AG04450 (cell line): ENCODE measurements at regions not wholly inside any gene's neighbourhood (a gene's known extent, or its start where the extent isn't known, plus 50 kb on each side); places are given as distances from the start of the nearest gene placed in this dataset.

ENCODE experiments used
- CTCF ChIA-PET: fragments of 300-600, 350-600 bp; formaldehyde crosslinking; extraction: SDS; loops from one replicate; lab custom pipeline; 2022; ENCODE audit warnings: antibody characterized with exemption, inconsistent platforms; lab: Charles Lee
- POLR2A ChIA-PET: fragments of 350-600 bp; formaldehyde crosslinking; extraction: SDS; loops from one replicate; lab custom pipeline; 2021; ENCODE audit warnings: antibody characterized with exemption, inconsistent platforms; lab: Yijun Ruan, JAX
- DNase-seq: peaks from one replicate; pipeline ENCODE4 v3.0.0-alpha.2; 2011; ENCODE audit warnings: low read depth, low spot score
- H3K27ac ChIP-seq: one replicate; pipeline ENCODE4 v1.5.1; 2012; ENCODE audit warnings: low read depth, low read length, control low read depth
- H3K27me3 ChIP-seq: one replicate; pipeline ENCODE4 v1.6.0; 2012; ENCODE audit warnings: low read length; ENCODE audit not compliant: control insufficient read depth, insufficient read depth
- H3K4me3 ChIP-seq: 2 replicates; pipeline ENCODE4 v1.5.1; 2011; ENCODE audit warnings: mild to moderate bottlenecking, low read depth, low read length, control low read depth
- H3K9me3 ChIP-seq: 2 replicates; pipeline ENCODE4 v1.5.1; 2012; ENCODE audit warnings: low read length; ENCODE audit not compliant: control insufficient read depth, insufficient read depth
- CTCF ChIP-seq: IDR thresholded peaks from 2 replicates; pipeline ENCODE4 v1.5.1; 2011; ENCODE audit warnings: low read depth, low read length, control low read depth, inconsistent platforms

- no peak for TF ChIP-seq CTCF
- no peak for DNase-seq
- ChIA-PET CTCF (no interaction called here), POLR2A (no interaction called here)
- H3K27me3 ChIP-seq = no peaks in the 10 kb centered on the region
- H3K27ac ChIP-seq = no peak overlapping the region
- H3K9me3 ChIP-seq = no peaks in the 10 kb centered on the region
- H3K4me3 ChIP-seq = no peak overlapping the region
Observed at GRCh38 chr21:14748662-14749061, 202.5 kb upstream of the SAMSN1 start.

- Histone ChIP-seq H3K27ac (no peak overlapping the region), H3K27me3 (no peaks in the 10 kb centered on the region), H3K4me3 (no peak overlapping the region), H3K9me3 (no peaks in the 10 kb centered on the region)
- TF ChIP-seq CTCF = no peak
- DNase-seq = no peak
- POLR2A ChIA-PET = no interaction called here
- CTCF ChIA-PET = no interaction called here
Observed at GRCh38 chr21:14744368-14744767, 198.3 kb upstream of the SAMSN1 start.

DNA sequence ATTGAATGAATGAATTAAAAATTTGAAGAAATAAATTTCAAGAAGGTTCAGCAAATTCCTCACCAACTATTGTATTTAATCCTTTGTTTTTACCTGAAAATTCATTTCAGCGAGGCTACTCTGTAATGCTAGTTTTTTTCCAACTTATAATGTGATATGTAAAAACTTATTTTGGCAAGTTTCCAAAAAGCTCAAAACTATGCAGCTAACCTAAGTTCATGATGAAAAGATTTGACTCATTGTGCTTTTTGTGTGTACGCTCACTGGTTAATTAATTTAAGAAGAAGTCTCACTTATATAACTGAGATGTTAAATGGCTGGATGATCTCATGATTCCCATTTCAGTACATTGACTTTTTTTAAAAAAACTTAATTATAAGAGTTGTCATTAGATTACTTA, 196.0 kb upstream of the SAMSN1 start:
- ChIA-PET CTCF (no interaction called here), POLR2A (no interaction called here)
- H3K4me3 ChIP-seq = no peak overlapping the region

DNA sequence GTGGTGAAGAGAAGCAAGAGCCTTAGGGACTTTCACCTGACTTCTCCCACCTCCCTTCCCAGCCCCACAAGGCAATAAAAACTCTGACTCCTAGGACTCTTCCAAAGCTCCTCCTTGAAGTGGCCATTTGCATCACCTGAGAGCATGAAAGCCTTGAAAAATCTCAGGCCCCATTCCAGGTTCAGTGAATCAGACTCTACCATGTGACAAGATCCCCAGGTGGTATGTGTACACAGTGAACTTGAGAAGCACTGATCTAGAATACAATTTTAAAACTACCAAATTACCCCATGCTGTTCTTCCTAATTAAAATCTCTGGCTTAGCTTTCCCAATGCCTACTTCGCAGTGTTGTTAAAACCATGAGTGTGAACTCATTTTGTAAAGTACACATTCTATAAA, 195.1 kb upstream of the SAMSN1 start:
- H3K9me3 ChIP-seq = no peaks in the 10 kb centered on the region
- ChIA-PET POLR2A (no interaction called here), CTCF (no interaction called here)
- H3K4me3 ChIP-seq = no peak overlapping the region
- no peak for DNase-seq
- H3K27ac ChIP-seq = no peak overlapping the region
- H3K27me3 ChIP-seq = no peaks in the 10 kb centered on the region
- TF ChIP-seq CTCF = no peak

More for the DNA sequence above, 196.0 kb upstream of the SAMSN1 start:
- DNase-seq = no peak
- Histone ChIP-seq H3K9me3 (no peaks in the 10 kb centered on the region), H3K27me3 (no peaks in the 10 kb centered on the region), H3K27ac (no peak overlapping the region)
- no peak for TF ChIP-seq CTCF

GRCh38 chr21:14740692-14741091, 194.6 kb upstream of the SAMSN1 start:
- no peaks in the 10 kb centered on the region for H3K9me3 ChIP-seq
- H3K27me3 ChIP-seq = no peaks in the 10 kb centered on the region
- POLR2A ChIA-PET = no interaction called here
- H3K27ac ChIP-seq = no peak overlapping the region
- CTCF ChIA-PET = no interaction called here
- no peak for DNase-seq
- no peak overlapping the region for H3K4me3 ChIP-seq
- no peak for TF ChIP-seq CTCF
